HFFc6 (cell line): ENCODE measurements at regions not wholly inside any gene's neighbourhood (a gene's known extent, or its start where the extent isn't known, plus 50 kb on each side); places are given as distances from the start of the nearest gene placed in this dataset.

Source experiments
- DNase-seq: peaks from one replicate; pipeline ENCODE4 v3.0.0-alpha.2; 2018
- H3K27ac Mint-ChIP-seq: 2 replicates; pipeline ENCODE4 v1.8.0; 2020; ENCODE audit warnings: mild to moderate bottlenecking, mixed read lengths
- H3K27me3 Mint-ChIP-seq: 2 replicates; pipeline ENCODE4 v1.8.0; 2021; ENCODE audit warnings: mild to moderate bottlenecking, moderate library complexity, mixed read lengths; ENCODE audit not compliant: insufficient read depth
- H3K36me3 Mint-ChIP-seq: 2 replicates; pipeline ENCODE4 v1.8.0; 2021; ENCODE audit warnings: low read depth, mixed read lengths
- H3K4me1 Mint-ChIP-seq: 2 replicates; pipeline ENCODE4 v1.8.0; 2020; ENCODE audit warnings: low read depth, mixed read lengths
- H3K4me3 Mint-ChIP-seq: 2 replicates; pipeline ENCODE4 v1.8.0; 2020; ENCODE audit warnings: mild to moderate bottlenecking, moderate library complexity, mixed read lengths
- H3K9me3 Mint-ChIP-seq: 2 replicates; pipeline ENCODE4 v1.8.0; 2020; ENCODE audit warnings: mild to moderate bottlenecking, mixed read lengths
- CTCF ChIP-seq: fragments of 200-600 bp; sonication (generic); IDR thresholded peaks from 2 replicates; pipeline ENCODE4 v1.5.0; 2021; ENCODE audit warnings: antibody characterized with exemption, mild to moderate bottlenecking

GRCh38 chr6:165880686-165881085, 217.6 kb upstream of the PDE10A start:
- peaks cover 31% of the 10 kb centered on the region for H3K9me3 Mint-ChIP-seq
- H3K27me3 Mint-ChIP-seq: no peaks in the 10 kb centered on the region; the same call in 1 of the 2 replicates
- H3K4me3 Mint-ChIP-seq: no peak overlapping the region
- H3K27ac Mint-ChIP-seq: no peak overlapping the region
- peaks cover 5% of the 10 kb centered on the region; the same call in 1 of the 2 replicates for H3K36me3 Mint-ChIP-seq
- no peak for TF ChIP-seq CTCF
- no peak for DNase-seq
- H3K4me1 Mint-ChIP-seq: no peaks in the 10 kb centered on the region

GRCh38 chr6:165877773-165878172, 214.7 kb upstream of the PDE10A start:
- no peaks in the 10 kb centered on the region for H3K4me1 Mint-ChIP-seq
- no peak for TF ChIP-seq CTCF
- peaks cover 40% of the 10 kb centered on the region for H3K9me3 Mint-ChIP-seq
- peaks cover 5% of the 10 kb centered on the region; the same call in 1 of the 2 replicates for H3K36me3 Mint-ChIP-seq
- H3K27me3 Mint-ChIP-seq: no peaks in the 10 kb centered on the region; the same call in 1 of the 2 replicates
- no peak overlapping the region for H3K27ac Mint-ChIP-seq
- DNase-seq: no peak
- H3K4me3 Mint-ChIP-seq: no peak overlapping the region

- Mint-ChIP-seq H3K27ac (no peak overlapping the region), H3K4me1 (no peaks in the 10 kb centered on the region), H3K36me3 (peaks cover 5% of the 10 kb centered on the region; the same call in 1 of the 2 replicates), H3K9me3 (peaks cover 37% of the 10 kb centered on the region), H3K27me3 (no peaks in the 10 kb centered on the region; the same call in 1 of the 2 replicates), H3K4me3 (no peak overlapping the region)
- DNase-seq: no peak
- no peak for TF ChIP-seq CTCF
Measured at GRCh38 chr6:165877192-165877591, 214.2 kb upstream of the PDE10A start.

GRCh38 chr6:165876588-165876987, 213.5 kb upstream of the PDE10A start:
- Mint-ChIP-seq H3K4me1 (no peaks in the 10 kb centered on the region), H3K27me3 (no peaks in the 10 kb centered on the region; the same call in 1 of the 2 replicates), H3K9me3 (peaks cover 38% of the 10 kb centered on the region), H3K4me3 (no peak overlapping the region), H3K27ac (no peak overlapping the region), H3K36me3 (peaks cover 2% of the 10 kb centered on the region; the same call in 1 of the 2 replicates)
- no peak for TF ChIP-seq CTCF
- no peak for DNase-seq

- peaks cover 6% of the 10 kb centered on the region; the same call in 1 of the 2 replicates for H3K36me3 Mint-ChIP-seq
- no peak for DNase-seq
- no peak overlapping the region for H3K4me3 Mint-ChIP-seq
- H3K9me3 Mint-ChIP-seq: peaks cover 41% of the 10 kb centered on the region
- H3K27ac Mint-ChIP-seq: no peak overlapping the region
- H3K27me3 Mint-ChIP-seq: no peaks in the 10 kb centered on the region; the same call in 1 of the 2 replicates
- H3K4me1 Mint-ChIP-seq: no peaks in the 10 kb centered on the region
- TF ChIP-seq CTCF: no peak
Measured at GRCh38 chr6:165875946-165876345, 212.9 kb upstream of the PDE10A start.

- DNase-seq: no peak
- Mint-ChIP-seq H3K36me3 (peaks cover 6% of the 10 kb centered on the region; the same call in 1 of the 2 replicates), H3K4me3 (no peak overlapping the region), H3K27ac (no peak overlapping the region), H3K4me1 (no peaks in the 10 kb centered on the region), H3K27me3 (no peaks in the 10 kb centered on the region; the same call in 1 of the 2 replicates), H3K9me3 (peaks cover 37% of the 10 kb centered on the region)
- TF ChIP-seq CTCF: no peak
Measured at GRCh38 chr6:165873976-165874375, 210.9 kb upstream of the PDE10A start.
